ENCODE measurements at regions not wholly inside any gene's neighbourhood (a gene's known extent, or its start where the extent isn't known, plus 50 kb on each side); places are given as distances from the start of the nearest gene placed in this dataset.

DNA sequence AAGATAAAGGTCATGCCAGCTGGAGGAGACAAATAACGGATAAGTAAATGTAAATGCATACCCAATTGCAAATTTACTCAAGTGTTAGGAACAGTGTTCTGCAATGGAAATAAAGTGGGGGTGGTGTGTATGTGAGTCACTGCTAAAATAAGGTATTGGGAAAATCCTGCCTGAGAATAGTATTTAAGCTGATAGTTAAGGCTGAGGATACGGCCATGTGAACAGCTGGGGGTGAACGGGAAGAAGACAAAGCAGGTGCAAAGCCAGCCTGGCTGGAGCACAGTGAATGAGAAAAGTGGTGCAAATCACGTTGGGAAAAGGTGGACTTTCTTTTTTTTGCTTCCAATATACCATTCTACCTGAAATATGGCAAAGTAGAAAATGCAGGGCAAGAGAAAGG is 242.4 kb upstream of the SLC10A2 start:
- DNase-seq, result no peak

DNA sequence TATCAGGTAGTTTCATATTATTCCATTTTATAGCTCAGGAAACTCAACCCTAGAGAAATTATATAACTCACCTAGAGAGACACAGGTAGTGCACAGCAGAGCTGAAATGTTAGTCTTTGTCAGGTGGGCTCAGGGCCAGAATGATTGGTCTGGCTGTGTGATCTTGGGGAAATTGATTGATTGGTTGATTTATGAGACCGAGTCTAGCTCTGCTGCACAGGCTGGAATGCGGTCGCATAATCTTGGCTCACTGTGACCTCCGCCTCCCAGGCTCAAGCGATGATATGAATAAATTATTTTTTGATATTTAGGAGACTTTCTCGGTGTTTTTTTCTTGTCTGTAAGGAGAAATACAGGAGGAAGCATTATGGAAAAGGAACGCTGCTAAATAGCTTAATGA is 239.9 kb upstream of the SLC10A2 start:
- no peak for DNase-seq

DNA sequence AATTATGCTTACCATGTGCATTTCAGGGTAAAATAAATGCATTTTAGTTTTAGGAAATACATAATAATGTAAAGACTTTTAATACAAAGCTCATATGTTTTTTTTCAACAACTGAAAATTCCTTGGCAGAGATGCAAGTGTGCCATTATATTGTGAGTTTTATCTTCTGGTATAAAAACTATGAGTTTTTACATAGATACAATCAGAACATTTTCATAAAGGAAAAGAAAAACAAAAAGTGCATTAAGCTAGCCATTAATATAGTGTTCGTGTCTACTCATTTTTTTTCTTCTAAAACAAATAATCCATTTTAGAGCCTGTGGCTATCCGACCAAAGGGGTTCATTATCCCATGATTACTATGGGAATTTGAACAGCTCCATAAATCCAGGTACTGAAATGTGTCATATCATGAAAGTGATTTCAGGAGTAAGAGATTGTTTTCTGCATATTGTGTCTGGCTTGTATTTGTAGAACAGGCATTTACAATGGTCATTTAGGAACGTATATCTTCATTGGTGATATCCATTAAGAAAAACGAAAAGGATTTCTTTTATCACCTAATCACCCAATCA is 236.9 kb upstream of the SLC10A2 start:
- no peak for DNase-seq

DNA sequence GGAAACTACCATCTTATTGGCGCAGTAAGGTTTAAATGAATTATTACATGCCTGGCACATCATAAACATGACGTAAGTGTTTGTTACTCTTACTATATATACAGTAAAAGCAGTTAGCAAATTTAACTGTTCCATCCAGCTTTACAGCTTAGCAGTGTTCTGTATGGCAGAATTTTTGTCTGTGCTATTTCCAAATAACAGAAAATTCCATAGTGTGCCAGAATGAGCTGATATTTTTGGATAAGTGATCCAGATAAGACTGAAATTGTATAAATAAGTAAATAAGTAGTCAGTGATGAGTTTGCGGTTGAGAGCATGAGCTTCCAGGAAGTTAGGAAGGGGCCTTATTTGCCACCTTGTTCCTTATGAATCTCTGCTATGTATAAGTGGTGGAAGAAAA is 236.5 kb upstream of the SLC10A2 start:
- no peak for DNase-seq

DNA sequence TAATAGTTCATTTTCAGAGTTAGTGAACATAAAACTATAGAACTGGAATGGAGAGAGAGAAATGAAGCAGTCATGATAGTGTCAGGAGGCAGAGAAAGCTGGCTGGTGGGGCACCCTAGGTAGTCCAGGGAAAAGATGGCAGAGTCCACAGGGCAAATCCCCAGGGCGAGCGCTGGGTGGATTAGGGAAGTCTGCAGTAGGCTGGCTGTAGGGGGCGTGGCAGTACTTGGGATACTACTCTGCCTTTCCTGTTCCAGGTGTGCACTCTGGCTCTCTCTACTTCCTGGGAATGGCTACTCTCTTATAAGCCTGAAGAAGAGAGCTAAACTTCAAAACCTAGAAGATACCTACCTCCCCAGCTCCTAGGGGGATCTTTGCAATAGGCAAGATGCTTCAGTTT is 232.9 kb upstream of the SLC10A2 start:
- no peak for DNase-seq

DNA sequence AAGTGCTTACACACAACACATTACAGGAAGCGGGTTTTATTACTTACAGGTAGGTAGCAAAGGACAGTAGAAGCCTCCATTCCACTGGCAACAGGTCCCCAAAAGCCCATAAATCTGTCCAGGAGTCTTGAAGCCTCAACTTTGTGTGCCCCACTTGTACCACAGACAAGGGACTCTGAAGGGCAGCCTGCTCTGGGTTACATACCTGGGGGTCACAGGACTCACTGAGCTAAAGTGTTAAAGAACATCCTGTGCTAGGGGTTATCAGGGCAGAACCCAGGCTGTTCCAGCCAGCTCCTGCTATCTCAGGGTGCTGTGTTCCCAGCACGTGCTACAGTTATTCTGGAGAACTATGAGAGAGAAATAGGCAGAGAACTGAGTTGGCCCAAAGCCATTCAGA is 230.9 kb upstream of the SLC10A2 start:
- DNase-seq, result no peak

DNA sequence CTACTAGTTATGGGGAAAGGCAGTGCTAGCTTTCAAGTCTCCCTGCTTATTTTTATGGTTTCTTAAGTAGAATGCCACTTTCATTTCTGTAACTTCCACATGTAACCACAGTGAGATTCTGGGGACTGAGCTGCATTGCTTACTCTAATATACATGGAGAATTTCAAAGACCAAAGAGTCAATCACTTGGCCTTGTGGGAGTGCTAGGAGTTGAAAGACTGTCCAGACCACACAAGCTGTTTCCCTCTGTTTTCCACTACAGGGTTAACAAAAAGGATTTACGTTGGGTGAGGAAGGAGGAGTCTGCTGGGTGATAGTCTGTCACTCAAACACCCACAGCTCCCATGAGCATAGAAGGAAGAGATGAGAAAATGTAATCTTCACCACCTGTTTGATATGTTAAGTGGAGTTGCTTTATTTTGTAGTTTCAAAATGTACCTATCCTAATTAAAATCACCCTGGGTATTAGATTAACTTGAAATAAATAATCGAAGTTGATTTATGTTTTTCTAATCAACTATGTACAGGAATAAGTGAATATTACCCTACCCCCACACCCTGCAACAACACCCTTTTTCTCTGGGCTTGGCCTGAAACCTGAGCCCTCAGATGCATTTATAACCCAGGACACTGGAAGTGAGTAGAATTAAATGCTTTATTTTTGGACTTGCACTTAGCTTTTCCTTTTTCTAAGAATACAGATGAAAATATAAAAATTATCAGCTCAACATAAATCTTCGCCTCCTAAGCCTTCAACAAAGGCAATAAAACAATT is 225.8 kb upstream of the SLC10A2 start:
- no peak for DNase-seq

DNA sequence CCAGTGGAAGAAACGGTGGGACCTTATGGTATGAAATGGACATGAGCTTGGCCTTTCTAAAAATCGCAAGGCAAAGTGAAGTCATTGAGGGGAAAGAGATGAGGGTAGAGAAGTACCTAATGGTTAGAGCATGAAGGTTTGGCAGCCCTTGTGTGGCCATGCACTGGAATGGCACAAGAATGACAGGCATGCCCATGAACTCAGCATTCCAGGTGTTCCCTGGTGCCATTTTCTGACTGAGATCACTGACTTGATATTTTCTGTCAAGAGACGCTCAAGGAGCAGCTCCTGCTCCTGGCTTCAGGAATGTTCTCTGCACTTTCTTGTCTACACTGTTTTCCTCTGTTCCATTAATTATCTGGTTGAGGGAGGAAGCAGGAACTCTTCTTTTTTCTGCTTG is 225.0 kb upstream of the SLC10A2 start:
- no peak for DNase-seq

DNA sequence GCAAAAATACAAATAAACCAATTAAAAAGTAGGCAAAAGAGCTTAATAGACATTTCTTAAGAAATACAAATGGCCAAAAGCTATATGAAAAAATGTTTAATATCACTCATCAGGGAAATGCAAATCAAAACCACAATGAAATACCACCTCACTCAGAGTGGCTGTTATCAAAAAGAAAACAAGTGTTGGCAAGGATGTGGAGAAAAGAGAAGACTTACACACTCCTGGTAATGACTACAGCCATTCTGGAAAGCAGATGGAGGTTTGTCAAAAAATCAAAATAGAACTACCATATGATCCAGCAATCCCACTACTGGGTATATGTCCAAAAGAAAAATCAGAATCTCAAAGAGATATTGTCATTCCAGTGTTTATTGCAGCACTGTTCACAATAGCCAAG is 223.5 kb upstream of the SLC10A2 start:
- DNase-seq, result no peak

DNA sequence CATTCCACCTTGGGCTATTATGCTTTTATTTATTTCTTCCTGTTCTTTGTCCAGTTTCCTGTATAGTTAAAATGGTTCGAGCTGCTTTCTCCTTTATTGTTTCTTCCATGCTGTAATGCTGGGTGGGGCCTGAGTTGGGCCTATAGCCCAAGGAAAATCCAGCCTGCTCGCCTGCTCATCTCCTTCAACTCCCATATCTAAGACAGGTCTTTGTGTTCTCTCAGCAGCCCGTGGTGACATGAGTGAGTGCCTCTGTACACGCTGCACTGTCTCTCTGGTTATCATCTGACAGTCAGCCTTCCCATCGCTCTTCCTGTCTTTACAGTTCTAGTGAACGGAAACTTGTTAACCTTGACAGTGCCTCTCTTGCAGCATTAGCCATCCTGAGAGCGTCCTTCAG is 221.9 kb upstream of the SLC10A2 start:
- no peak for DNase-seq

DNA sequence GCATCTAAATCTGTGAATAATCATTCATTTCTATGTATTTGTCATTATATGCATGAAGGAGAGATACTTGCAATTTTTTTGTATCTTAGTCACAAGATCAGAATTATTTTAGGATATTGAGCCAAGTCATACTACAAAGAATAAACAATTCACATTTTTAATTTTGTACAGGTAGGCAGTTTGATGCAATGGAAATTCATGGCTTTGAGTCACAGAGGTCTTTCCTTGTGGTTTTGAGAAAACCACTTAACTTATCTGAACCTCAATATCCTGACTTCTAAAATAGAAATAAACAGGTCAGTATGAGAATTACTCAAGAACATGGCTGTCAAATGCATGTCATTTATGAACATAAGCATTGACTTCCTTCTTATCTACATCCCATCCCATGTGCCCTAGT is 221.4 kb upstream of the SLC10A2 start:
- DNase-seq, result no peak

DNA sequence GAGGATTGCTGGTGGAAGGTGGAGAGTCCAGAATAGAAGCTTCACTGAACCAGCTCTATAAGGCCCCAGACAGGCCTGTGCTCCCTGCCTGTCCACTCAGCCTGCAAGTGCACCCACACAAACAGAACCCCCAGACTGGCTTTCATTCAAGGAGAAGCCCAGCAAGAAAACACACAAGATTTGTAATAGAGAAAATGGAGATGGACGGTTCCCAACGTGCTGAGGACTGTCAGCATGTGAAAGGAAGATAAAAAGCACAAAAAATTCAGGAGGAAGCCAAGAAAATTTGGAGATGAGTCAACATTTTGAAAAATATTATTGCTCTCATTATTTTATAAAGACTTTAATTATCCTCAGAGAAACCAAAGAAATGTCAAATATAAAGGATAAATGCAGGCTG is 218.2 kb upstream of the SLC10A2 start:
- no peak for DNase-seq

DNA sequence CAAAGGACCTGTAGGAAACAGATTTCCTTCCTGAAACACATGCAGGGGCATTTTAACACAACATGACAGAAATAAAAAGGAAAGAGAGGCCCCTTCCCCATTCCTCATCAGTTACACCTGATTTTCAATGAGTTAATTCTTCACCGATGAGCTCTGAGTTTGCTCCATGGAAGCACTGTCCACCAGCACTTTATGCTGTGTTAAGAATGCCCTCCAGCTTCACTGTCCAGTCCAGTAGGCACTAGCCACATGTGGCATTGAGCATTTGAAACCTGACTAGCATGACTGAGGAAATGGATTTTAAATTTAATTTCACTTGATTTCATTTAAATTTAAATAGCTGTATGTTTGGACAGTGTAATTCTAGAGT is 217.2 kb upstream of the SLC10A2 start:
- no peak for DNase-seq

DNA sequence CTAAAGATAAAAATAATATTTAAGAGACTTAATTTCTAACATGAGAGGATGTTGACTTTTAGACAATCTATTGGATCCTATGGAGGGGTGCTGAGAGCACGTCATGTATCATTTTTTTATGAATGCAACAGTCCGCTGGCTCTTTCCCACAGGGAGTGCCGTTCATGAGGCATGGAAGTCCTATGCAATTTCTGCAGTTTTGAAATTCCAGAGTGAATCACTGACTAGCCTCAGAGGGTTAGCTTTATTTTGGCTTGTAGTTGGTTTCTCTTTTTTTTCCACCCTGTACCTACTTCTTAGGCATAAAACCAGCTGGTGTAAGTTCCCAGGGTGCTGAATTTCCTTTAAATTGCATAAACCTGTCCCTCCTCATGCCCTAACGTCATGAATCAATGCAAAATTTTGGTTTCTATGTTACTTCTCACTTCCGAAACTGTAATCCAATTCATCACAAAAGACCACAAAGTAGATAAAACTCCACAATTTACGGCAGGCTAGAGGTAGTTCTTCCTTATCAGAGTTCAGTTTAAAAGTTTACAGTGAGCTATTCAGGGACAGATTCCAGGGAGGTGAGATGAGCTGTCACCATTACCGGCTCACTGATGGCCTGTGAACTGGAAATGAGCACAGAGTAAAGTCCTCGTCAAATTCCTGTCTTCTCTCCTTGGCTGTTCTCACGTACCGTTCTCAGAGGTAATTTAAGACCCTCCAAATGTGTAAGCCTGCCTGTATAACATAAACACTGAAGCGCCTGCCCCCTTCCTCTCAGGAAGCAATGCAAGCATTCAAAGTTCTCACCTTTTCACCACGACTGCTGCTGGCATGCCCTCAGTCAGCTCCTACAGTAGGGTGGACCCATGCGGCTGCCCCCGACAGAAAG is 216.6 kb upstream of the SLC10A2 start:
- no peak for DNase-seq

DNA sequence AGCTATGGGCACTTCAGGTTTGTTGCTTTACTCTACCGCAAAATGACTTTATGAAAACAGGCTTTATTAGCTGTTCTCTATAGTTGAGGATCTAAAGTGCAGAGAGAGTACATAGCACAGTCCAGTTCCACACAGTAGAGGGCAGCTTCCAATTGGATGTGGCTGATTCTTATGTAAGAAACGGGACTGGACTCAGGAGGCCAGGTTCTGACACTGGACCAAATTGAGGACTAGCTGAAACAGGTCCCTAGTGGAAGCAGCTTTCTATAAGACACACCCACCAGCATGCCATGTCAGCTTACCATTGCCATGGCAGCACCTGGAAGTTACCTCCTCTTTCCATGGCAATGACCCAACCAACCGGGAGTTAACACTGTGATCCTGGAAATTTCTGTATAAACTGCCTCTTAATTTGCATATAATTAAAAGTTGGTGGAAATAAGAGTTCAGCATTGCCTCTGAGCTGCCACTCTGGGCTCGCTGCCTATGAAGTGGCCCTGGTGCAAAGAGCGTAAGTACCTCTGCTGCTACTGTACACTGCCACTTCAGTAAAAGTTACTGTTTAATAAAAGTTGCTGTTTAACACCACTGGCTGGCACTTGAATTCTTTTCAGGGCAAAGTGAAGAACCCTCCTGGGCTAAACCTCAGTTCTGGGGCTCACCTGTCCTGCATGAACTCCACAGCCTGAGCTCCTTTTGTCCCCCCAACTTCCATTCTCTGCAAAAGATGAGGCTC is 211.9 kb upstream of the SLC10A2 start:
- no peak for DNase-seq

DNA sequence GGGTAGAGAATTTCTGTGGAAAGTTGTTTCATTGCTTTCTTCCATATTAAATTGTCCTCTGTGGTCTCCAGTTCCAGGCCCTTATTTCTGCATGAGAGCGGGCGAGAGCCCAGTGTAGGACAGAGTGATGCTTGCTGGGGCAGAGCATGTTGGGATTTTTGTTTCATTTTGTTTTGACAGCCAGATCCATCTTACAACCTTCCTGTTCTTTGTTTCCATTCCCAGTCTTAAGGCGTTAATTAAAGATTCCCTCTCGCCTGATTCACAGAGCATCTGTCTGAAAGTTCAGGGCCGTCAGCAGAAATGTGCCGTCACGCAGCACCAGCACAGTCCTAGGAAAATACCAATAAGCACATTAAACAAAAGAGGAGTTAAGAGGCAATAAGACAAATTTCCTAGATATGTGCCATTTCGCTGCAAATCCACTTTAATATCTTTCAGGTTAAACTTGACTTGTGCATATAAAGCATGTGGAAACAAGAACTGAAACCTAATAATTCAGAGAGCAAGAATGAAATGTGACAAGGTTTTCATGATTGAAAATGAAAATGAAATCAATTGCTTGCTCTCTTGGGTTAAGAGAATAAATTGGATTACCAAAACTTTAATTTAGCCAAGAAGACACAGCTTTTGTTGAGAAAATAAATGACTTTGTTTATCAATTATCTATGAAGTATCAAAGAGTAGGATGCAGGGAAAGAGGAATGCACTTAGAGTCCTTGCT is 210.7 kb upstream of the SLC10A2 start:
- DNase-seq, result no peak

DNA sequence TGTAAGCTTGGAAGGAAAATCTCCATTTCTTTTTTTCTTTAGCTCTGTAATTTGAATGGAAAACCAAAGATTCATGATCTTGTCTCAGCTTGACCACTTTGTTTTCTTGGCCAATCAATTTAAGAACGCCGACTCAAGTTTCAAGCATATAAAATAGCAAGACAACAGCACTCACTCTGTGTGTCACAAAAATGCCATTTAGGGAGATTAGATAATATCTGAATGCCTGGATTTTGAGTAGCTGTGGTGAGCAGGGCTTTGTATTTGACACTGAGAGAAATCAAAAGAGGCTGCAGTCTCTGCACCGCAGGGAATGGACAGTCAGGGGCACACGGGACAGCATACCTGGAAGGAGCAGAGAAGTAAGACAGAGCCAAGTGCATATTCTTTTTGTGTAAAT is 209.5 kb upstream of the SLC10A2 start:
- DNase-seq, result no peak

DNA sequence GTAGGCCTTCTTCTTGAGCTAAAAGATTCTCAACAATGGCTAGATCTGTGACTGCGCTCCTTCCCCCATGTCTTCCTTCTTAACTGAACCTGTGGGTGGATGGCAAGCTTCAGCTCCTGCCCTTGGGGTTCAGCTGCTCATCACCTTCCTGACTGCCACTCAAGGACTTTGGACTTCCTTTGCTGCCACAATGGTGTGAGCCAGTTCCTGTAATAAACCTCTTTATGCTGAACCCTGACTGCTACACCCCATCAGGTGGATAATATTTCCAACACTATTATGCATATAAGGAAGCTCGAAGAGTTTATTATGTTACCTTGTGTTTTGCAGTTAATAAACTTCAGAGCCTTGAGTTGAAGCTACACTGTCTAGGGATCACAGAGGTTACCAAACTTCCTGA is 208.9 kb upstream of the SLC10A2 start:
- no peak for DNase-seq

DNA sequence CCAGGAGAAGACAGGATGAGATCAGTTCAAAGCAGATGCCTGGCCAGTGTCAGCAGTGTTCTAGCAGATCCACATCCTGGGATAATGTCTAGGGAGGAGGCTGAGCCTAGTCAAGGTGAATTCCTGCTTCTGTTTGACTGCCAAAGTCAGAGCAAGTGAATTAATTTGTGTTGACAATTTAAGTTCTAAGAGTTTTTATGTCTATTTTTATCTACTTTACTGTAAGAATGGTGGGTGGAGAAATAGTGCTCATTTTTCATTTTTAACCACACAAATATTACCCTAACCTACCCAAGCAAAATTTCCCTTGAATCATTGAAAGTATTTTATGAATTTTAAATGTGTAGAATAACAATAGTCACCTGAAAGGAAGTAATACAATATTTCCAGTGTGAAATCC is 207.6 kb upstream of the SLC10A2 start:
- no peak for DNase-seq

DNA sequence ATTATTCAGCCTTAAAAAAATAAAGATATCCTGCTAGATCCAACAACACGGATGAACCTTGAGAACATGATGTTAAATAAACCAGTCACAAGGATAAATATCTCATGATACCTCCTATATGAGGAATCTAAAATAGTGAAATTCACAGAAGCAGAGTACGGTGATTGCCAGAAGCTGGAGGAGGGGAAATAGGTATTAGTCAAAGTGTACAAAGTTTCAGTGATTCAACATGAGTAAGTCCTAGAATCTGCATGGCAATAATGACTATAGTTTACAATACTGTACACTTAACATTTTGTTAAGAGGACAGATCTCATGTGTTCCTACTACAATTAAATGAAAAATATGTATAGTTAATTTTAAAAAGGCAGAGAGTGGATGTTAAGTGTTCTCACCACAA is 206.6 kb upstream of the SLC10A2 start:
- no peak for DNase-seq

DNA sequence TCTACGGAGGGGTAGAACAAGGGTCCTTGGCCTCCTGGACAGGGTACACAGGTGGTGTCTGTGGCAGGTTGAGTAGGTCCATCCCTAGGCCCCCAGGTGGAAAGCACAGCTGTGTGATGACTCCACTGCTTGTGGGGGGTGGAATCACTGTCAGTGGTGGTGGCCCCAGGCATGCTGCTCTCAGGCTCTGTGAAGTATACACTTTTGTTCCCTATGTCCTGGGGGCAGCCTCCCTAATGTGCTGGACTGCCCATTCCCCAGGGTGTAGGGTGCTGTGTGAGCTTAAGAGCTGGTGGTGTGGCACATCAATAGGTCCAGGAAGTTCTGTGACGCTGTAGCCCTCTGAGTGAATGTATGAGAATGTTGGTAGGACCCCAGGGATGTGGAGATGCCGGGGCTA is 197.2 kb upstream of the SLC10A2 start:
- no peak for DNase-seq

DNA sequence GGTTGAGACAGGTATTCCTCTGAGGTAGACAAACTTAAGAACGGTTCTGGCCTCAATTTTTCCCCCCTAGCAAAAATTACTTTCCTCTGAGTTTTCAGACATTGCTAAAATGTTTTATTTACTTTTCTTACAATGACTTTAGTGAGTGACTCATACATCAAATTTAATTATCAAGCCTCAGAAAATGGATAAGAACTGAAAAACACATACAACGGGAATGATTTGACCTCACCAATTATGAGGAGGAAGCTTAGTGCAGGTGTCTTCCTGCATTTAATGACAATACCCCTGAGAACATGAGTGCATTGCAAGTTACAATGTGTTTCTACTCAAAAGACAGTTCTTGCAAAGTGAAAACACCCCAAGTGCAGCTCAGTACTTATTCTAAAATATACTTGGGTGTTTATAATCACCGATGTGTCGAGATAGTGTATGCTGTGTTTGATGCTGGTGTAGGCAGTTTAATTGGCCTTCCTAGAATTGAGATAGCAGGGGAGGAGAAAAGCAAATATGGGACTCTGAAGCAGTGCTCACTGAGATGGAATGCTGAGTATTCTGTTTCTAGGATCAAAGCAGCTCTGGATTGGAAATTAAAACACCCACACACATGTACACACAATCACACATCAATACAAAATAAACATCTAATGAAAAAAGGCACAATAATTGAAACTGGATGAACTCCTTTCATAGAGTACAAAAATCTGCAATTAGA is 189.5 kb upstream of the SLC10A2 start:
- DNase-seq, result no peak

Measured in activated CD8-positive, alpha-beta memory T cell treated with anti-CD3 and anti-CD28 coated beads for 24 hours (primary cell).